ENCODE measurements at regions not wholly inside any gene's neighbourhood (a gene's known extent, or its start where the extent isn't known, plus 50 kb on each side); places are given as distances from the start of the nearest gene placed in this dataset.

DNA sequence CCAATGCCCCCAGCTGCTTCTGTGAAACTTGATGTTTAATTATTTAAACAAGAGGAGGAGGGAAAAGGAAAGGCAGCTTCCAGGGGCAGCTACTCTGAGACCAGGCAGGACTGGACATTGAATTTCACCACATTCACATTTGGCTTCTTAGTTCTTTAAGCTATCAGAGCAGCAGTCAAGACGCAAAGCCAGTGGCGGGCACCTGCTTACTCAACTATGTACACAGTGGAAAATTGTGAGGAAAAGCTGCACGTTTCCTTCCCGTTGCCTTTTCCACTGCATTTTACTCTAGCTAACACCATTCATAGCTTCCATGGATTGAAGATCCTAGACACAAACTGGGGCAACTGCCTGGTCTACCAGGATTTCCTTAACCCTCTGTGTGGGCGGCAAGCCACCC is 200.3 kb downstream of the ERCC6L2 start:
- H3K79me2 ChIP-seq (ENCODE audit: control insufficient read depth, insufficient read depth, low read length), result no peaks in the 10 kb centered on the region
- peaks cover 12% of the 10 kb centered on the region for H3K4me1 ChIP-seq (ENCODE audit: control insufficient read depth, extremely low read depth, insufficient read depth, low read length)
- TF ChIP-seq, protein P1, sequence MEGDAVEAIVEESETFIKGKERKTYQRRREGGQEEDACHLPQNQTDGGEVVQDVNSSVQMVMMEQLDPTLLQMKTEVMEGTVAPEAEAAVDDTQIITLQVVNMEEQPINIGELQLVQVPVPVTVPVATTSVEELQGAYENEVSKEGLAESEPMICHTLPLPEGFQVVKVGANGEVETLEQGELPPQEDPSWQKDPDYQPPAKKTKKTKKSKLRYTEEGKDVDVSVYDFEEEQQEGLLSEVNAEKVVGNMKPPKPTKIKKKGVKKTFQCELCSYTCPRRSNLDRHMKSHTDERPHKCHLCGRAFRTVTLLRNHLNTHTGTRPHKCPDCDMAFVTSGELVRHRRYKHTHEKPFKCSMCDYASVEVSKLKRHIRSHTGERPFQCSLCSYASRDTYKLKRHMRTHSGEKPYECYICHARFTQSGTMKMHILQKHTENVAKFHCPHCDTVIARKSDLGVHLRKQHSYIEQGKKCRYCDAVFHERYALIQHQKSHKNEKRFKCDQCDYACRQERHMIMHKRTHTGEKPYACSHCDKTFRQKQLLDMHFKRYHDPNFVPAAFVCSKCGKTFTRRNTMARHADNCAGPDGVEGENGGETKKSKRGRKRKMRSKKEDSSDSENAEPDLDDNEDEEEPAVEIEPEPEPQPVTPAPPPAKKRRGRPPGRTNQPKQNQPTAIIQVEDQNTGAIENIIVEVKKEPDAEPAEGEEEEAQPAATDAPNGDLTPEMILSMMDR (optimal IDR thresholded peaks at IDR 0.05 in 1 of 3, IDR thresholded peaks at IDR 0.05 in 1 of 3, conservative IDR thresholded peaks at IDR 0.05 in 1 of 3; ENCODE audit: extremely low read depth in 1 of 3, insufficient read depth in 2 of 3, low read length in 3 of 3), result no peak
- no peak for TF ChIP-seq EZH2 (IDR thresholded peaks at IDR 0.05; ENCODE audit: low read length)
- H3K27me3 ChIP-seq (ENCODE audit: control insufficient read depth, extremely low read depth, insufficient read depth, low read length), result peaks cover 23% of the 10 kb centered on the region
- dilution Hi-C loops (cut with MboI; ENCODE audit: extremely low pct_ligation_motif_present, low sequenced_read_pairs), result no loop called here
- no peaks in the 10 kb centered on the region for H3K9me3 ChIP-seq (ENCODE audit: control insufficient read depth, low read depth, low read length)
- H2AFZ ChIP-seq (ENCODE audit: control insufficient read depth, low read length), result no peak overlapping the region
- no peak overlapping the region for H3K4me2 ChIP-seq (ENCODE audit: control insufficient read depth, extremely low read depth, insufficient read depth, low read depth, low read length)
- FAIRE-seq, result no peak
- H3K4me3 ChIP-seq (ENCODE audit: control insufficient read depth in 2 of 3, extremely low read depth in 1 of 3, insufficient read depth in 2 of 3, low read depth in 1 of 3, low read length in 3 of 3), result no peak overlapping the region
- no peak overlapping the region for H3K27ac ChIP-seq (ENCODE audit: control insufficient read depth, insufficient read depth, low read length)
- DNase-seq (ENCODE audit: low read depth, low spot score), result no peak
- no peak overlapping the region for H3K9ac ChIP-seq (ENCODE audit: control insufficient read depth, extremely low read depth, insufficient read depth, low read length)
- no peaks in the 10 kb centered on the region for H4K20me1 ChIP-seq (ENCODE audit: control insufficient read depth, extremely low read depth, insufficient read depth, low read length)
- H3K36me3 ChIP-seq (ENCODE audit: control insufficient read depth in 2 of 2, extremely low read depth in 1 of 2, insufficient read depth in 2 of 2, low read length in 2 of 2), result no peaks in the 10 kb centered on the region
- H3K9me1 ChIP-seq (ENCODE audit: control insufficient read depth, extremely low read depth, insufficient read depth, low read length), result no peaks in the 10 kb centered on the region

DNA sequence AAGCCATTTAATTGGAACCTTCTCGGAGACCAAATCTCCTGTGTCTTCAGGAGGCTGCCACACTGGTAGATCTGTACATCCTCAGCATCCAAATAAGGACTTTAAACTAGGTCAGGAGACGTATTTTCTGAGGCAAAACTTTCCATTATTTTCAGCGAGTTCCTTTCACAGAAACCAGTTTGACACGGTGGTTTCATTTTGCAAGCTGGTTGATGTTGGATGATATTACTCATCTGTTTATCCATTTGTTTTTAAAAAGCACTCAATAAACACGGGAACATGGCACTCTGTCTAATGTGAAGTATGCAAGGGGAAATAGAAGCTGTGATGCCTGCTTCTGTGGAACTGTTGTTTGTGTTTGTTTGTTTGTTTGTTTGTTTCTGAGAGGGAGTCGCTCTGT is 199.6 kb downstream of the ERCC6L2 start:
- Histone ChIP-seq H3K27ac (ENCODE audit: control insufficient read depth, insufficient read depth, low read length) (no peak overlapping the region), H3K36me3 (ENCODE audit: control insufficient read depth in 2 of 2, extremely low read depth in 1 of 2, insufficient read depth in 2 of 2, low read length in 2 of 2) (no peaks in the 10 kb centered on the region), H3K4me3 (ENCODE audit: control insufficient read depth in 2 of 3, extremely low read depth in 1 of 3, insufficient read depth in 2 of 3, low read depth in 1 of 3, low read length in 3 of 3) (no peak overlapping the region), H3K4me1 (ENCODE audit: control insufficient read depth, extremely low read depth, insufficient read depth, low read length) (peaks cover 5% of the 10 kb centered on the region), H3K79me2 (ENCODE audit: control insufficient read depth, insufficient read depth, low read length) (no peaks in the 10 kb centered on the region), H2AFZ (ENCODE audit: control insufficient read depth, low read length) (no peak overlapping the region), H4K20me1 (ENCODE audit: control insufficient read depth, extremely low read depth, insufficient read depth, low read length) (no peaks in the 10 kb centered on the region), H3K27me3 (ENCODE audit: control insufficient read depth, extremely low read depth, insufficient read depth, low read length) (peaks cover 24% of the 10 kb centered on the region), H3K9me1 (ENCODE audit: control insufficient read depth, extremely low read depth, insufficient read depth, low read length) (no peaks in the 10 kb centered on the region), H3K4me2 (ENCODE audit: control insufficient read depth, extremely low read depth, insufficient read depth, low read depth, low read length) (no peak overlapping the region), H3K9ac (ENCODE audit: control insufficient read depth, extremely low read depth, insufficient read depth, low read length) (no peak overlapping the region), H3K9me3 (ENCODE audit: control insufficient read depth, low read depth, low read length) (no peaks in the 10 kb centered on the region)
- dilution Hi-C loops (cut with MboI; ENCODE audit: extremely low pct_ligation_motif_present, low sequenced_read_pairs), result no loop called here
- TF ChIP-seq, protein P1 (optimal IDR thresholded peaks at IDR 0.05 in 1 of 3, IDR thresholded peaks at IDR 0.05 in 1 of 3, conservative IDR thresholded peaks at IDR 0.05 in 1 of 3; ENCODE audit: extremely low read depth in 1 of 3, insufficient read depth in 2 of 3, low read length in 3 of 3), result no peak
- TF ChIP-seq EZH2 (IDR thresholded peaks at IDR 0.05; ENCODE audit: low read length), result no peak
- FAIRE-seq (no peak), DNase-seq (ENCODE audit: low read depth, low spot score) (no peak)

Measured in keratinocyte (primary cell).